ENCODE measurements at regions not wholly inside any gene's neighbourhood (a gene's known extent, or its start where the extent isn't known, plus 50 kb on each side); places are given as distances from the start of the nearest gene placed in this dataset.
A peak's percentile ranks its signal among the peaks of the same experiment; 100 is the strongest.
"Not testable (repeated sequence)": the region's sequence is repeated elsewhere in the genome, so short reads cannot be mapped to it uniquely, and the experiment has no call there.

DNA sequence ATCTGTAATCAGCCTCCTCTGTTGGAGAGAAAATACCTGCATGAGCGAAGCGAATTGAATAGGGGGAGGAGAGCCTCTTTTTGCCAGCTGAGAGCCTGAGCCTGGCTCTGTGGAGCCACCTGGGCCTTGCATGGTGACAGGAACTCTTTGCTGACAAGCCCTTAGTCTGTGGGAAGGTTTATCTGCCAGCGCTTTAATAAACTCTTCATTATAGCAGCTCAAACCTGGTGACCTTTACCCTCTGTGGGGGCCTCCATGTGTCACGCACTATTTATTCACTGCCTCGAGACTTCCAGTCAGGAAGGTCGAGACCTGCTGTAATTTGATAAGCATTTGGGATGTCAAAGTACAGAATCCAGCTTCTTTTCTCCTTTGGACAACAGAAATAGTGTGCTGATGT is 282.6 kb downstream of the CBLN1 start:
- DNase-seq (ENCODE audit: low spot score) = no peak

DNA sequence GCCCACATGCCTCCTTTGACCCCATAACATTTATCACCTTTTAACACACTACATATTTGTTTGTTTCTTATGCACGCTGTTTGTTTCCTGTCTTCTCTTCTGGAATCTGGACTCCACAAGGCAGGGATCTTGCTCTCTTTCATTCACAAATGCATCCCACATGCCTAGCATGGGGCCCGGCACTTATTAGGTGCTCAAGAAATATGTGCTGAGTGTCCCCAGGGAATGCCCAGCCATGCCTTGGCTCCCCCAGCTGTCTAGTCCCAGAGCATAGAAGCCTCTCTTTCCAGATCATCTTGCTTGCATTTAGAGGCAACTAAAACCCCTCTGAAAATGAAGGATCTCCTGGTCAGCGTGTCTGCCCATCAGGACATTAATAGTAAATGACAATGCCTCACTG is 283.7 kb downstream of the CBLN1 start:
- DNase-seq (ENCODE audit: low spot score) = no peak

DNA sequence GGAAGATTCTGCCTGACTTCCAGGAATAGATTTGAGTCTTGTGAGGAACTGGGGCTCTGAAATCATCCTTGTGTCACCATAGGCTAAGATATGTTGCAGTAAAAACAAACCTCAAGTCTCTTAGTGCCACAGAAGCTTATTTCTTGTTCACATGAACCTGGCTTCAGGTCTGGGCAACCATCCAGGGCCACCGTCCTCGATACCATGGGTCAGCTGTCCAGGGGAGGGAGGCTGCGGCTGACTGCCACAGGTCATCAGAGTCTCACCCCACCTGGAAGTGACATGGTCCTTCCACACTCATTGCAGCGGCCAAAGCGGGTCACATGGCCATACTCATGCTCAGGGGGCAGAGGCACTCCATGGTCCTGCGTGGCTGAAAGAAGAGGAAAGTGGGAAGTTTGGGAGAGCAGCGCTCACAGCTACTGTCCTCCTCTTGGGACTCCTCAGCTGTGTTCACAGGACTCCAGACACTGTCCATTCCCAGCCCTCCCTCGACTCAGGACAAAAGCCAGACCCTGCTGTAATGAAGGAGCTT is 284.5 kb downstream of the CBLN1 start:
- DNase-seq (ENCODE audit: low spot score) = no peak

DNA sequence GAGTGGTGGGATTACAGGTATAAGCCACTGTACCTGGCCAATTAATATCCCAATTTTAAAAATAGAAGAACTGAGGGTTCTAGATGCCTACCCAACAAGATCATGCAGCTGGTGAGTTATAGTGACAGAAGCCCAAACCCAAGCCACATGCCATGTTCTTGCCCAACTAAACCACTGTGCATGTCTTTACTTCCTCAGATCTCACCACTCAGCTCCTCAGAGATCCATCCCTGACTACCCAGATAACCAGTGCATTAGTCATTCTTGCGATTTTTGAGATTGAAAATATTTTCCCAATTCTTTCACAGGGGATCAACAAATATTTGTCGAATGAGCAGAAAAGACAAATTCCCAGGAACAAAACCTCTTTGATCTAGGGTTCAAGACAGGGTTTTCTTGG is 303.1 kb downstream of the CBLN1 start:
- DNase-seq (ENCODE audit: low spot score) = no peak

DNA sequence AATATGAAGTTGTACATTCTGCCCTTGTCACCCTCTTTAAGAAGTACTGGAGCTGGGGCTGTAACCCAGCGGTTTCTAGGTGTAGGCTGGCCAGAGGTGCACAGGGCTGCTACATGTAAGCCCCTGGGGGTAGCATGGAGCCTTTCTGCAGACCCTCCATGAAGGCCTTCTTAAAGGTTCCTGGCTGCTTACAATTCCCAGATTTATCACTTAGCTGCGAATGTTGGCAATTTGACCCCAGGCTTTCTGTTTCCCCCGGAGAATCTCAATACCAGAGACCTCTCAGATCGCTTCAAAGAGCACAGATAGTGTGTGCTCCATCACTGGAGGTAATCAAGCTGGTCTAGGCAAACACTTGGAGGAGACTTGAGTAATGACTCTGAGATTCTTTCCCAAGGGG is 309.4 kb downstream of the CBLN1 start:
- DNase-seq (ENCODE audit: low spot score) = no peak

DNA sequence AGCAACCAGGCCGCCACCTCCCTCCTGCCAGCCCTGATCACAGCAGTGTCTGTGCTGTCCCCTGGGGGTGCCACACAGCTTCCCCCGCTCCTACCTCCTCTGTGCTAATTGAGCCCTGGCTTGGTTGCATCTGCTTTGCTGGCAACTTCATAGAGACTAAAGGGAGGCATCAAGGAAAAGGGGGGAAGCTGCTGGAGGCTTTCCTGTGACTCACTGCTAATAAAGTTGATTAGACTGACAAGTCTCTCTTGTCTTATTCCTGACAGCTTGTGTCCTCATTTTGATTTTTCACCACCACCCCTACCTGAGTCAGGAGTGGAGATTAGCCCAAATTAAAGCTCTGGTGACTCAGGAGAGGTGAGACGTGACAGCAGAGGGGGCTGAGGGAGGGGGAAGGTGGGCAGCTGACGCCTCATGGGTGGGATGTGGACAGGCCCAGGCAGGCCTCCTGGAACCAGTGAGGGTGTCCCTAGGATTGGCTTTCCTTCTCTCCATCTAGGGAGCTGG is 310.0 kb downstream of the CBLN1 start:
- peak; percentile 17 for DNase-seq (ENCODE audit: low spot score)

DNA sequence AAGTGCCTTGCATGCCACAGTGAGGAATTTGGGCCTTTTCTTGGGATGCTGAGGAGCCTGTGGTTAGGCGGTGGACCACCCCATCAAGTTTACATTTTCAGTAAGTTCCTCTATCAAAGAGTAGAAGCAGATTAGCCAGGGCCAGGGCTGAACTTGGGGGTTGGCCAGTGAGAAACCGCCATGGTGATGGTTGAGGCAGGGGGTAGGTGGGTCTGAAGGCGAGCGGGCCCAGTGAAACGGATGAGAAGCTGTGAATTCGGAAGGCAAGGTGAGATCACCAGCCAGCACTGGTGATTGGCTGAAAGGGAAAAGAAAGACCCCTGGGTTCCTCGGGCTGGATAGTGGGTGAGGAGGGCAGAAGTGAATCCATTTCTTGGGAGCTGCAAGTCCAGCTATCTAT is 311.4 kb downstream of the CBLN1 start:
- no peak for DNase-seq (ENCODE audit: low spot score)

DNA sequence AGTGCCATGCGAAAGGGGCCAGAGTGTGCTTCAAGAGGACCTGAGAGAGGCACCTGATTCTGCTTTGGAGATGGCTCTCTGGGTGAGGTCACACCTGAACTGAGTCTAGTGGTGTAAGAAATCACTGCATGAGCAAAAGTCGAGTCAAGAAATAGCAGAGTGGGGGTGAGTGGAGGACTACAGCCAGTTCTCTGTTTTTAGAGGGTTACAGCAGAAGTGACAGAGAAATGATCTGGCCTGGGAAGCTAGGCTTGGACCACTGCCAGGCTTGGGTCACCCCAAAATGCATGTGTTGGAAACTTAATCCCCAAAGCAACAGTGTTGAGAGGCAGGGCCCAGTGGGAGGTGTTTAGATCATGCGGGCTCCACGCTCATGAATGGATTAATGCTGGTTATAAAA is 312.0 kb downstream of the CBLN1 start:
- DNase-seq (ENCODE audit: low spot score) = no peak

DNA sequence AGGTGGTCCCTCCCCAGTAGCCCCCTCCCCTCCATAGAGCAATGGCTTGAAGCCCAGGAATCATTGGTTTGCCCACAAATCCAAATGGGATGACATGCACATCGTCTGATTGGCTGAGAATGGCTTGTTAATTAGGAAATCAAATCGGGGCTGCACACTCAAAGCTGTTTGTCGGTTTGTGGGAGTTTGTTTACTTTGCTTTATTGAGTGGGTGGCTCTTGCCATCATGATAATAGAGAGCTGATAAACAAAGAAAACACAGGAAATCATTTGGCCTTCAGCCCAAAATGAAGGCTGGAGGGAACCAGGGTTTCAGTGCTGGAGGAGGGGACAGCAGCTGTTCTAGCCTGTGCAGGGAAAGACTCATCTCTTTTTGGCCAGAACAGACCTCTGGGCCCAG is 316.3 kb downstream of the CBLN1 start:
- peak; percentile 31 for DNase-seq (ENCODE audit: low spot score)

DNA sequence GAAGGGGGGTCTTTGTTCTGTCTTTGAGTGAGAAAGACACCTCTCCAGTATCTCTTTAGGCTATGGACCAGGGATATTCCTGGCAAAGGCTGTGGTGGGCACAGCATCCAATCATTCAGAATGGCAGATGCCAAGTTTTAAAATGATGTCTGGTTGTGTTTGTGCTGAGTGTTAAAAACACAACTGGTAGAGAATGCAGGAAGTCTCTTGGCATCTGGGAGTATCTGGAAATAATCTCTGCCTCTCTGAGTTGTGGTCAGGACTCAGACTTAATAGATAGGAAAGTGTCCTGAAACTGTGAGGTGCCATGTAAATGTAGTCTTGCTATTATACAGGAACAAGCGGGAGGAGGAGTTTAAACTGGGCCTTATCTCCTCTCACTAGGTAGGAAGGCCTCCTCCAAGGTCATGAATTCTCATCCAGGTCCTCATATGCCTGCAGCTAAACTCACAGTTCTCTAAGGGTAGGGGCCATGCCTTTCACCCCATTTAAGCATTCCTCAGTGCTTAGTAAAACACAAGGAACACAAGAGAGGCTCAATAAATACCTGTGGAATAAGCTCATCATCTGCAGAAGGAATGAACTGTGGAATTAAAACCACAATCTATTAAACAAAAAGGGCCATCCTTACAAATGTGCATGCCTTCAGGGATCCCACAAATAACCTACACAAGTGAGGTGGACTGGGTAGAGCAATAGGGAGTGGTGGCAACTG is 317.6 kb downstream of the CBLN1 start:
- peak; percentile 61 for DNase-seq (ENCODE audit: low spot score)

DNA sequence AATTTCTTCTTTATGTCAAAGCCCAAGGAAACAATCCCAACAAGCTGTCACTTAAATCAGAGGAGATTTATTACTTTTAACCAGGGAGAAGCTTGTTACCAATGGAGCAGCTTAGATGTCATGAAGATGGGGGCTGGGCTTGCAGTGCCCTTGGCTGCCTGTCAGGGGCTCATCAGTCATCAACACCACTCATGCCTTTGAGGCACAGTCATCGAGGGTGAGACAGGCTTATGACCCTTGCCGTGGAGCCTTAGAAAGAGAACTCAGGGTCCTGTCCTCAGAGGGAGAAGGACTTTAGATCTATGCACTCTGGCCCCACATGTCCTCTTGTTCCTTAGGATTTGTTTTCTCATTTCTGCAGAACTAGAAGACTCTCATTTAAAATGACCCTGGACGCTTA is 318.3 kb downstream of the CBLN1 start:
- no peak for DNase-seq (ENCODE audit: low spot score)

DNA sequence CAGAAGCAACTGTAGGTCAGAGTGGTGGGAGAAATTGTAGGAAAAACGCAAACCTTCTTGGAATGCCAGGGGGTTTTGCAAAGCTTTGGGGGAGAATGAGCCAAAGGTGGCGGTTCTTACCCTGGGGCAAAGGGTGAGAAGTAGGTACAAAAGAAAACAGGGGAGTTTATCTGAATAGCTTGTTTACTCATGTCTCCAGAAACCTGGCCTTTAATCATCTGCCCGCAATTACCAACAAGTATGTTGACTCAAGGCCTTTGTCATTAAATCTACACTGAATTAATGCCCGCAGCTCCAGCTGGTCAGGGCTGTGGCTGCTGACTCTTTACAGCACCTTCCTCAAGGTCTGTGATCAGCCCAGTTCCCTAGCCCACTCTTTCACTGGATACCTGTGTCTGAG is 320.1 kb downstream of the CBLN1 start:
- peak; percentile 49 for DNase-seq (ENCODE audit: low spot score)

DNA sequence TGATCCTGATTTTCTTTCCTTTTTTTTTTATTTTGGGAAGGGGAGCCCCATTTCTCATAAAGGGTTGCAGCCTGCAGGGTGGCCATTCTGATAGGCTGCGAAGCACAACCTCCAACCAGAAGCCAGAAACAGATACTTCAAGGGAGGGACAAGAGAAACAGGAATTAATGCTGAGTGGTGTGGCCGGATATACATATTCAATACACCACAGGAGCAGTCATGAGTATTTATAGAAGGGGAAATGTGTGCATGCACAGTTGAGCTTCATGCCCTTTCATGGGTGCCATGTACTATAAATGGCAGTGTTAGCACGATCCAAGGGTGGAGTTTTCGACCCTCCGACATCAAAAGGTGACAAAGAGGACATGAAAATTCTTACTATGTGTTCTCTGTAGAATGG is 320.8 kb downstream of the CBLN1 start:
- no peak for DNase-seq (ENCODE audit: low spot score)

DNA sequence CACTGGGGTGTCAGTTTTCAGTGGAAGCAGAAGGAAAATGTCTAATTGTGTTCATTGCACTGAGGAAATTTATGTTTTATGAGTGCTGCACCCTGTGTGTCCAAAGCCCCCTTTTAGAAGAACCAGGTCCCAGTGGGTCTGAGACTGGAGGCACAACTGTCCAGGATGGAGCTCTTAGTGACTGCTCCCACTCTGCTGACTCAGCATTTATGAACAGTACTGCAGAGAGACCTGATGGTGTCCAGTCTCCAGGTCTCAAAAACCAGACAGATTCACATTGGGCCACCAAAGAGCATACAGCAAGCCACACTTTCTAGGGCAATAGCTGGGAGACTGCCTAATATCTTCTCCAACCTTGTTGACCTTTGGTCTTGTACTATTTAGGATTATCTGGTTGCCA is 321.9 kb downstream of the CBLN1 start:
- DNase-seq (ENCODE audit: low spot score) = no peak

DNA sequence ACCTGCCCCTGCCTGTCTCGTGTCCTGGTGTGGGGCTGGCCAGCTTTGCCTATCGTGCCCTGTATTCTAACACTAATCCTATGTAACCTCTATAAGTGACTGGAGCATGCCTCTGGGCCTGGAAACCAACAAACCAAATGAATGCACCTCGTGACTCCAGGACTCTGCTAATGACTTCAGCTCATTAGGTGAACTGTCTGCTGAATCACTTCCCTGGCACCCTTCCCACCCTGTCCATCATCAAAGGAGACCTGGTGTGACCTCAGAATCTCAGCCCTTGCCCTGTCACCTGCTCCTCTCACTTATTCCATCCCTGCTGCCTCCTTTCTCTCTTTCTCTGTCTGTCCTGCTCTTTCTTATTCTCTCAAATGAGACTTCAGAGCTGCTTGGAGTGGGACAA is 322.4 kb downstream of the CBLN1 start:
- peak; percentile 28 for DNase-seq (ENCODE audit: low spot score)

DNA sequence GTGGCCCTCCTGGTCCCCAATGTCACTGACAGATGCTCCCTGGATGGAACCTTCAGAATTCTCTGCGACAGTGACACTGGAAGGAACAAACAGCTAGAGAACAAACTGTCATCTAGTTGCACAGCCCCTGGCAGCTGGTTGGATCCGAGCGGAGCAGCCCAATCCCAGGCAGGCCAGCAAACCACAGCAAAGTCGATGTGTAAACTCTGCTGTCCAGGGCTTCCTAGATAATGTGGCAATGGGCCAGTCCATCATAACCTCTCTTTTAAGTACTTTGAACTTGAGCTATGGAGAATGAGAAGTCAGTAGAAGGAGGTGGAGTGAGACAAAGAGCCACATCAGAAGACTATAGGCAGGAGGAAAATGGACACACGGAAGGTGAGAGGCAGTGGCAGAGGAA is 323.0 kb downstream of the CBLN1 start:
- no peak for DNase-seq (ENCODE audit: low spot score)

DNA sequence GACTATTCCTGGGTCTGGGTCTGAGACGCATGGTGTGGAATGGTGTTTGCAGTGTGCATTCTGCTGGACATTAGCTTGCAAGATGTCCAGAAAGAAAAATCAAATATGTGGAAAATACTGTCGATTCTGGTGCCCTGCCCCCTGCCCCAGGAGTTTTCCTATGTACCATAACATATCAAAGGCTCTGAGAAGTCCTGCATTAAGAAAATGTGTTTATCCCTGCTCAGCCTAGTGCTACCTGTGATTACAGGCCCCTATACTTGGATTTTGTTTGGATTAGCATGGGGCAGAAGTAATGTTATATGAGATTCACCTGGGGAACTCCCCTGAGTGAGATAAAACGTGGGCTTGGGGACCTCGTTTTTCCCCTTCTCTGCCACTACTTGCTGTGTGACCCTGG is 325.0 kb downstream of the CBLN1 start:
- DNase-seq (ENCODE audit: low spot score) = no peak

DNA sequence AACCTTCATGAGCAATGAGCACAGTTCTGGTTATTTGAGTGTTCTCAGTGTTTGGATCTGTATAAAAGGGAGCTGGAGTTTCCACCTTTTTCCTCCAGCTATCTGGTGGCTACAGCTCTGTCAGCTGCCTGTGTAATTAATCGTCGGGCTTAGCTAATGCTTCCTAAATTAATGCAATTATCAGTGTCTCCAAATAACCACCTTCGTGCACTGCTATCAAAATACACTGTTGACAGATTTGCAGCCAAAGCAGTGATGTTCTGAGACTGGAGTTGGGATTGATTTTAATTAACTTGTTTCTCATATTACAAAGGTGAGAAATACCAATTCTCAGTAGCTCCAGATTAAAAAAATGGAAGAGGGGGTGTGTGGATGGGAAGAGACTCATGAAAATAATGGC is 325.8 kb downstream of the CBLN1 start:
- DNase-seq (ENCODE audit: low spot score) = no peak

DNA sequence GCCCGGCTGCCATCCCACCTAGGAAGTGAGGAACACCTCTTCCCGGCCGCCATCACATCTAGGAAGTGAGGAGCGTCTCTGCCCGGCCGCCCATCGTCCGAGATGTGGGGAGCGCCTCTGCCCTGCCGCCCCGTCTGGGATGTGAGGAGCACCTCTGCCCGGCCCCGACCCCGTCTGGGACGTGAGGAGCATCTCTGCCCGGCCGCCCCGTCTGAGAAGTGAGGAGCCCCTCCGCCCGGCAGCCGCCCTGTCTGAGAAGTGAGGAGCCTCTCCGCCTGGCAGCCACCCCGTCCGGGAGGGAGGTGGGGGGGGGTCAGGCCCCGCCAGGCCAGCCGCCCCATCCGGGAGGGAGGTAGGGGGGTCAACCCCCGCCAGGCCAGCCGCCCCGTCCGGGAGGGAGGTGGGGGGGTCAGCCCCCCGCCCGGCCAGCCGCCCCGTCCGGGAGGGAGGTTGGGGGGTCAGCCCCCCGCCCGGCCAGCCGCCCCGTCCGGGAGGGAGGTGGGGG is 330.0 kb downstream of the CBLN1 start:
- not testable (repeated sequence) for DNase-seq (ENCODE audit: low spot score)

DNA sequence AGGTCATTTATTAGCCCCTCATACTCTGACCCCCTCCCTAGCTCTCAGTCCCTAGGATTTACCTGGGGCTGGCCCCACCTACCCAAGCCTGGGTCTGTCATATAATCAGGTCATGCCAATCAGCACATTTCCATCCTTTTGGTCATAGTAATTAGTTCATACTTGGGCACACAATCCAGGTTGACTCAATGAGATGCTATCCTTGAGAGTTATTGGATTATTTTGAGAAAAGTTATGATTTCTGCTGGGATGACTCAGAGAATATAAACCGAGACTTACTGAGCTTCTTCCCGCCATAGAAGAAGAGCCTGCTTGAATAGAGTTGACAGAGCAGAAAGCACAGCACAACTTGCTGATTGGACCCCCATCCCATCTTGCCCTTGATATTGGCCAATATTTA is 331.5 kb downstream of the CBLN1 start:
- no peak for DNase-seq (ENCODE audit: low spot score)

DNA sequence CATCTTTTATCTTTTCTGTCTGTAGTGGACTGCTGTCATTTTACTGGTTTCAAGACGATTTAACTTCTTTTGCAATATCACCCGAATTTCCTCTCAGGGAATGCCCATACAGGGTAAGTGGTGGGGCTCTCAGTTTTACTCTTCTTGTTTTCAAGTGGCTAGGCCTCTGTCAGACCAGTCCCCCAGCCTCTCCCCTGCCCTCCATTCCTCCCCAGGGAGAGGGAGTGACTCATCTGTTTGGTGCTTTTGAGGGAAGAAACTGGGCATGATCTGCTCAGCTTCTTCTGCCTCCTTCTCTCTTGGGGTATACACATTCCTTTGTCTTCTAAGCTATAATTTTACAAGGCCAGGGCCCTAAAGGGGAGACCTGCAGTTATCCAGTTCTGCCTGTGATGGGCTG is 332.0 kb downstream of the CBLN1 start:
- no peak for DNase-seq (ENCODE audit: low spot score)

DNA sequence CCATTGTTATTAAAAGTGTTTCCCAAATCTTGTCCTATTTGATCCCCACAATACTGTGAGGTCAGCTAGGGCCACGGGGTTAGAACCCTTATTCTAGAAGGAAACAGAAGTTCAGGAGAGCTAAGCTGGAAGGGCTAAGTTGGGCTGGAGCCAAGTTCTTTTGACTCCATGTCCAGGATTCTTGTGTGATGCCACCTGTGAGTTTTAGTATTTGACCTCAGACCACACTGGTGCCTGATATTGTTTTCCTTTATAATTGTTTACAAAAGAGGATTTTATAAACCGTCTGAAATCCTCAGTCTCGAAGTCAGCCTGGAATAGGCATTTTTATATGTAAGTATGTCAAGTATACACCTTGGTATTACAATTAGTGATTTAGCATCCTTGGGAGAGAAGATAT is 332.7 kb downstream of the CBLN1 start:
- no peak for DNase-seq (ENCODE audit: low spot score)

DNA sequence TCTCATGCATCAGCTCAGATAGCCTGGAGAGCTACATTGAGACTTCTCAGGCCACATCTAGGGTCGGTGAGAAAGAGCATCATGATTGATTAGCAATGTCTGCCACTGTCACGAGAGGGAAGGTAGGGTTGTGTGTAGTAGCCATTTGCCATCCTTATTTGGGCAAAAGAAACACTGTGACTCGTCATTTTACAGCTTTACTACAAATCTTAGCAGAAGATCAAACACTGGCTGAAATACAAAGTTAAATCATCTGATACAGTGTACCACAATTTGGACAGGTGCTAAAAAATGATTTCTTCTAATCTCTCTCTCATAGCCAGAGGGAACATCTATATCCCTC is 334.3 kb downstream of the CBLN1 start:
- DNase-seq (ENCODE audit: low spot score) = no peak

All from HT-29 (cell line).